ENCODE measurements at regions not wholly inside any gene's neighbourhood (a gene's known extent, or its start where the extent isn't known, plus 50 kb on each side); places are given as distances from the start of the nearest gene placed in this dataset.
"Not testable (repeated sequence)": the region's sequence is repeated elsewhere in the genome, so short reads cannot be mapped to it uniquely, and the experiment has no call there.

DNA sequence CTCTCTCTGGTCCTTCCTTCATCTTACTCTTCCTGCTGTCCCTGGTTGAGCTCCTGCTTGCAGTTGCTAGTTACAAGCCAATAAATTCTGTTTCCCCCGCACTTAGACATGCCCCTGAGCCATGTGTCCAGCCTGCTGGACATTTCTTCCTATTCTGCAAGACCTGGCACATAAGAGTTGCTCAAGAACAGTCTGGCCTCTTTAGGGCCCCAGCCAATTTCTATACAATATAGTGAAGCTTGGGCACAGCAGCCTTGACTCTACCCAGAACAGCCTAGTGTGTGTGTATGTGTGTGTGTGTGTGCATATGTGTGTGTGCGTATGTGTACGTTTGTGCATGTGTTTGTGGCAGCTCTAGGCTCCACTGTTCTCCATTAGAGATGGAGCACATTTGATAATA, 276.0 kb downstream of the CYRIA start:
- no peak for FAIRE-seq
- DNase-seq (ENCODE audit: low read depth), result no peak

DNA sequence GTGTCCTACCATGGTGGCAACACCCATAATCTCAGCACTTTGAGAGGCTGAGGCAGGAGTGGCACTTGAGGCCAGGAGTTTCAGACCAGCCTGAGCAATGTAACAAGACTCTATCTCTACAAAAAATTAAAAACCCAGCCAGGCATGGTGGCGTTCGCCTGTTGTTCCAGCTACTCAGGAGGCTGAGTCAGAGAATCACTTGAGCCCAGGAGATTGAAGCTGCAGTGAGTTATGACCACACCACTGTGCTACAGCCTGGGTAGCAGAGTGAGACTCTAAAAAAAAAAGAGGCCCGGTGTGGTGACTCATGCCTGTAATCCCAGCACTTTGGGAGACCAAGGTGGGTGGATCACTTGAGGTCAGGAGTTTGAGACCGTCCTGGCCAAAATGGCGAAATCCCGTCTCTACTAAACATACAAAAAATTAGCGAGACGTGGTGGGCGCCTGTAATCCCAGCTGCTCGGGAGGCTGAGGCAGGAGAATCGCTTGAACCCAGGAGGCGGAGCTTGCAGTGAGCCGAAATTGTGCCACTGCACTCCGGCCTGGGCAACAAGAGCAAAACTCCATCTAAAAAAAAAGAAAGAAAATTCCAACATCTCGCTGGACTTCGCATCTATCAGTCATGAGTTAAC, 277.3 kb downstream of the CYRIA start:
- H3K27me3 ChIP-seq (ENCODE audit: control insufficient read depth, insufficient read depth, low read length); H3K36me3 ChIP-seq (ENCODE audit: control insufficient read depth, insufficient read depth, low read length); H3K4me3 ChIP-seq (ENCODE audit: low read depth, low read length); FAIRE-seq: not testable (repeated sequence)
- peak; percentile 39 for DNase-seq (ENCODE audit: low read depth)

More for the DNA sequence above, 276.0 kb downstream of the CYRIA start:
- no peak overlapping the region for H3K4me3 ChIP-seq (ENCODE audit: low read depth, low read length)
- no peaks in the 10 kb centered on the region for H3K36me3 ChIP-seq (ENCODE audit: control insufficient read depth, insufficient read depth, low read length)
- TF ChIP-seq, protein P1, sequence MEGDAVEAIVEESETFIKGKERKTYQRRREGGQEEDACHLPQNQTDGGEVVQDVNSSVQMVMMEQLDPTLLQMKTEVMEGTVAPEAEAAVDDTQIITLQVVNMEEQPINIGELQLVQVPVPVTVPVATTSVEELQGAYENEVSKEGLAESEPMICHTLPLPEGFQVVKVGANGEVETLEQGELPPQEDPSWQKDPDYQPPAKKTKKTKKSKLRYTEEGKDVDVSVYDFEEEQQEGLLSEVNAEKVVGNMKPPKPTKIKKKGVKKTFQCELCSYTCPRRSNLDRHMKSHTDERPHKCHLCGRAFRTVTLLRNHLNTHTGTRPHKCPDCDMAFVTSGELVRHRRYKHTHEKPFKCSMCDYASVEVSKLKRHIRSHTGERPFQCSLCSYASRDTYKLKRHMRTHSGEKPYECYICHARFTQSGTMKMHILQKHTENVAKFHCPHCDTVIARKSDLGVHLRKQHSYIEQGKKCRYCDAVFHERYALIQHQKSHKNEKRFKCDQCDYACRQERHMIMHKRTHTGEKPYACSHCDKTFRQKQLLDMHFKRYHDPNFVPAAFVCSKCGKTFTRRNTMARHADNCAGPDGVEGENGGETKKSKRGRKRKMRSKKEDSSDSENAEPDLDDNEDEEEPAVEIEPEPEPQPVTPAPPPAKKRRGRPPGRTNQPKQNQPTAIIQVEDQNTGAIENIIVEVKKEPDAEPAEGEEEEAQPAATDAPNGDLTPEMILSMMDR (IDR thresholded peaks at IDR 0.05; ENCODE audit: insufficient read depth, low read length, severe bottlenecking), result no peak
- H3K27me3 ChIP-seq (ENCODE audit: control insufficient read depth, insufficient read depth, low read length), result no peaks in the 10 kb centered on the region

DNA sequence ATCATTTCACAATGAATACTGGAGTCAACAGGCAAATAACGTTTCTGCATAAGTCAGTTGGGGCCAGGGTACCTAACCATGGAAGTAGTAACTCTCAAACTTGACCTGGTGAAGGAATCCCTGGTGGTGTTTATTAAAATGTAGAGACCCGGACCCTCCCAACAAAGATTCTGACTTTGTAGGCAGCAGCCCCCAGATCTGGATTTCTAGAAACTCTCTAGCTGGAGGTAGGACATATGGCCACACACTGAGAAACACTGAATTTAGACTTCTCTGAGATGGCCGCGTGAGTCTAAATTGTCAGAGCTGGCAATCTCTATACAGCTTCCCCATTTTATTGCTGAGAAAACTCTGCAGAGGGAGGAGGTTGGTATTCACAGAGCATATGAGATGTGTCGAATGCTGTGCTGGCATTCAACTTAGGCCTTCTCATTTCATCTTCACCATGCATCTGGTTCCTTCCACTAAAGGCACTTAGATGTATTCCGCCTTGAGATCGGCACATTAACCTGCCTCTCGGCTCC, 278.1 kb downstream of the CYRIA start:
- Histone ChIP-seq H3K36me3 (ENCODE audit: control insufficient read depth, insufficient read depth, low read length) (no peaks in the 10 kb centered on the region), H3K27me3 (ENCODE audit: control insufficient read depth, insufficient read depth, low read length) (no peaks in the 10 kb centered on the region), H3K4me3 (ENCODE audit: low read depth, low read length) (no peak overlapping the region)
- TF ChIP-seq, protein P1 (IDR thresholded peaks at IDR 0.05; ENCODE audit: insufficient read depth, low read length, severe bottlenecking), result no peak
- no peak for FAIRE-seq
- DNase-seq (ENCODE audit: low read depth), result no peak

DNA sequence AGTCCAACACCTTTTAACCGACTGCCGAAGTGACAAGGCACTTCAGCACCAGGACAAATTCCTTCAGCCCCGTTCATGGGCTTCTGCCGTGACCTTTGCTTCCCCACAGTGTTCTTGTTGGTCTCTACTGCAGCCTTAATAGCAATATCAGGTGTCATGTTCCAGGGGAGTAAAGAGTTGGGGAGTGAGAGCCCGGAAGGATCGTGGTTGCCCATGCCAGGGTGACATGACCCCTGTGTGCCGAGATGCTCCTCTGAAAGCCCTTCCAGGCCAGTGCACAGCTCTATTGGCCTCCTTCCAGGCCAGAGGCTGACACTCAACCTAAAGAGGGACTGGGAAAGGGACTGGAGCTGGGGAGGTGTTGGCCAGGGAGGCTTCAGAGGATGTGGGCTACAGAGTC, 279.2 kb downstream of the CYRIA start:
- TF ChIP-seq, protein P1 (IDR thresholded peaks at IDR 0.05; ENCODE audit: insufficient read depth, low read length, severe bottlenecking), result no peak
- DNase-seq (ENCODE audit: low read depth) (no peak), FAIRE-seq (no peak)
- H3K4me3 ChIP-seq (ENCODE audit: low read depth, low read length), result no peak overlapping the region
- H3K36me3 ChIP-seq (ENCODE audit: control insufficient read depth, insufficient read depth, low read length), result no peaks in the 10 kb centered on the region
- no peaks in the 10 kb centered on the region for H3K27me3 ChIP-seq (ENCODE audit: control insufficient read depth, insufficient read depth, low read length)

DNA sequence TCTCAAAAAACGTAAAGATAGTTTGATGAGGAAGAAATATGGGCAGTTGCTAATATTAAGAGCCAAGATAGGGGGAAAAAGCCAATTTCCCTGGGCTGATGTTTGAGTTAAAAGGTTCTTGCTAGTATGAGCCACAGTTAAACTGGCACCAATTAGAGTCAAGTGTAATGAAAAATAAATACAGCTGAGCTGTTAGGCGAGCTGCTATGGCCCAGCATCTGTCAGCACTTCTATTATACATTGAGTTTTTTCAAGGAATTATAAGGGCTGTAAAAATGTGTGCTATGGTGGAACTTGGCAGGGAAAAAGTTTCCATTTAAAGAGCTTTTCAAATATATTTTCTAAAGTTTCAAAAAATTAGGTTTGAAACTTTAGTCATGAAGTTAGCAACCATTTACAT, 279.6 kb downstream of the CYRIA start:
- no peaks in the 10 kb centered on the region for H3K36me3 ChIP-seq (ENCODE audit: control insufficient read depth, insufficient read depth, low read length)
- TF ChIP-seq, protein P1 (IDR thresholded peaks at IDR 0.05; ENCODE audit: insufficient read depth, low read length, severe bottlenecking), result no peak
- no peak for DNase-seq (ENCODE audit: low read depth)
- FAIRE-seq, result no peak
- no peaks in the 10 kb centered on the region for H3K27me3 ChIP-seq (ENCODE audit: control insufficient read depth, insufficient read depth, low read length)
- no peak overlapping the region for H3K4me3 ChIP-seq (ENCODE audit: low read depth, low read length)

DNA sequence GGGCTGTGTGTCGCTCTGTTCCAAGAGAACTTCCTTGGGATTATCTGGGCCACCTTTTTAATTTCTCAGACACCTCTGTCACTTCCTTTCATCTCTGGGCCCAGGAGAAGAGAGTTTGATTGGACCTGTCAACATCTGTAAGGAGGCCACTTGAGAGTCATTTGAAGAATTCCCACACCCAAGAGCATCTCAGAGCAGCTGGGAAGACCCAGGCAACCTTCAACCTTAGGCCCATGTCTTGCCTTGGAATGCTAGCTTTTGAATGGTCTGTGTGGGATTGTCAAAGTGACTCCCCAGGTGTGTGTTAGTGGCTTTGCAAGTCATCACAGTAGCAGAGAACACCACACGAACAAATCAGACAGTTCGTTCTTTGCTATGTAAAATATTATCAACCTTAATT, 280.3 kb downstream of the CYRIA start:
- DNase-seq (ENCODE audit: low read depth), result no peak
- no peak for FAIRE-seq
- no peaks in the 10 kb centered on the region for H3K36me3 ChIP-seq (ENCODE audit: control insufficient read depth, insufficient read depth, low read length)
- TF ChIP-seq, protein P1 (IDR thresholded peaks at IDR 0.05; ENCODE audit: insufficient read depth, low read length, severe bottlenecking), result no peak
- no peak overlapping the region for H3K4me3 ChIP-seq (ENCODE audit: low read depth, low read length)
- no peaks in the 10 kb centered on the region for H3K27me3 ChIP-seq (ENCODE audit: control insufficient read depth, insufficient read depth, low read length)
